IMR-90 (cell line): ENCODE measurements at regions not wholly inside any gene's neighbourhood (a gene's known extent, or its start where the extent isn't known, plus 50 kb on each side); places are given as distances from the start of the nearest gene placed in this dataset.
"Not testable (repeated sequence)": the region's sequence is repeated elsewhere in the genome, so short reads cannot be mapped to it uniquely, and the experiment has no call there.

Source experiments
- ATAC-seq: fragments of 200-7000 bp; cut with Tn5 transposase; 2 replicates; pipeline ENCODE4 v1.9.1; 2020; ENCODE audit warnings: low read depth, mild to moderate bottlenecking, moderate library complexity
- BruUV-seq: library from RNA; stranded (reverse); fragments of 400-500 nt; replicated peaks from 2 replicates; lab custom pipeline; 2021; lab: Mats Ljungman, UMichigan
- CTCF ChIA-PET: fragments of 300-600 bp; formaldehyde crosslinking; extraction: SDS; loops from one replicate; lab custom pipeline; 2021; ENCODE audit warnings: antibody characterized with exemption; lab: Yijun Ruan, JAX
- POLR2A ChIA-PET: fragments of 300-600 bp; sonication (Branson Sonifier 250); formaldehyde crosslinking; loops from one replicate; lab custom pipeline; 2022; ENCODE audit warnings: antibody characterized with exemption; ENCODE audit not compliant: unreplicated experiment; lab: Charles Lee
- DNase-seq: peaks from one replicate; pipeline ENCODE4 v3.0.0; 2013
- H2AFZ ChIP-seq: replicated peaks from 2 replicates; pipeline ENCODE3; 2013; ENCODE audit warnings: low read length, mild to moderate bottlenecking; ENCODE audit not compliant: poor library complexity
- H2AK5ac ChIP-seq: 2 replicates; pipeline ENCODE4 v1.6.1; 2013; ENCODE audit warnings: low read depth, low read length, inconsistent platforms
- H2AK9ac ChIP-seq: replicated peaks from 2 replicates; pipeline ENCODE3; 2013; ENCODE audit warnings: mild to moderate bottlenecking, low read depth, low read length, moderate library complexity; ENCODE audit not compliant: poor library complexity
- H2BK120ac ChIP-seq: 2 replicates; pipeline ENCODE4 v1.6.1; 2013; ENCODE audit warnings: low read depth, low read length, inconsistent platforms
- H2BK15ac ChIP-seq: 3 replicates; pipeline ENCODE4 v1.6.1; 2013; ENCODE audit warnings: low read depth, low read length, inconsistent platforms
- H2BK20ac ChIP-seq: 2 replicates; pipeline ENCODE4 v1.6.1; 2013; ENCODE audit warnings: low read depth, mild to moderate bottlenecking, inconsistent platforms, low read length, moderate library complexity
- H2BK5ac ChIP-seq: 2 replicates; pipeline ENCODE4 v1.6.1; 2013; ENCODE audit warnings: mild to moderate bottlenecking, low read depth, low read length, inconsistent platforms; ENCODE audit not compliant: poor library complexity, severe bottlenecking
- H3K14ac ChIP-seq: replicated peaks from 2 replicates; pipeline ENCODE4 v1.6.1; 2013; ENCODE audit warnings: low read depth, low read length, inconsistent platforms
- H3K18ac ChIP-seq: 2 replicates; pipeline ENCODE4 v1.6.1; 2013; ENCODE audit warnings: low read depth, low read length, control low read depth
- H3K23ac ChIP-seq: 2 replicates; pipeline ENCODE4 v1.6.1; 2013; ENCODE audit warnings: low read depth, low read length, inconsistent platforms
- H3K27ac ChIP-seq: 2 replicates; pipeline ENCODE4 v1.5.1; 2013; ENCODE audit warnings: mild to moderate bottlenecking, control low read depth, low read length; ENCODE audit not compliant: insufficient read depth
- H3K27me3 ChIP-seq: 2 replicates; pipeline ENCODE4 v1.6.1; 2013; ENCODE audit warnings: low read length; ENCODE audit not compliant: control insufficient read depth, insufficient read depth
- H3K36me3 ChIP-seq: 2 replicates; pipeline ENCODE4 v1.6.1; 2013; ENCODE audit warnings: low read length, mixed read lengths; ENCODE audit not compliant: control insufficient read depth, insufficient read depth
- H3K4ac ChIP-seq: 2 replicates; pipeline ENCODE4 v1.6.1; 2013; ENCODE audit warnings: low read depth, low read length, inconsistent platforms
- H3K4me1 ChIP-seq: 2 replicates; pipeline ENCODE4 v1.6.1; 2013; ENCODE audit warnings: low read length, mixed read lengths; ENCODE audit not compliant: control insufficient read depth, insufficient read depth
- H3K4me2 ChIP-seq: 2 replicates; pipeline ENCODE4 v1.6.1; 2013; ENCODE audit warnings: low read depth, mild to moderate bottlenecking, control low read depth, low read length, moderate library complexity
- H3K4me3 ChIP-seq: 2 replicates; pipeline ENCODE4 v1.5.1; 2013; ENCODE audit warnings: low read depth, mild to moderate bottlenecking, control low read depth, low read length, moderate library complexity; ENCODE audit not compliant: insufficient read depth
- H3K56ac ChIP-seq: 2 replicates; pipeline ENCODE4 v1.6.1; 2013; ENCODE audit warnings: low read length, inconsistent platforms; ENCODE audit not compliant: insufficient read depth; ENCODE audit errors: extremely low read depth
- H3K79me1 ChIP-seq, 2 experiments: 2 replicates each; pipeline ENCODE4 v1.6.1; 2013; ENCODE audit warnings: low read length in 2 of 2, inconsistent platforms in 1 of 2, low read depth in 1 of 2
- H3K9ac ChIP-seq: 2 replicates; pipeline ENCODE4 v1.6.1; 2013; ENCODE audit warnings: low read depth, low read length, control low read depth
- H3K9me1 ChIP-seq: 2 replicates; pipeline ENCODE4 v1.6.1; 2013; ENCODE audit warnings: low read length, inconsistent platforms; ENCODE audit not compliant: insufficient read depth
- H3K9me3 ChIP-seq: 2 replicates; pipeline ENCODE4 v1.6.1; 2013; ENCODE audit warnings: low read length; ENCODE audit not compliant: control insufficient read depth, insufficient read depth
- H4K20me1 ChIP-seq: 2 replicates; pipeline ENCODE4 v1.6.1; 2013; ENCODE audit warnings: low read length, inconsistent platforms; ENCODE audit not compliant: insufficient read depth
- H4K5ac ChIP-seq: 2 replicates; pipeline ENCODE4 v1.6.1; 2013; ENCODE audit warnings: mild to moderate bottlenecking, low read depth, low read length, control low read depth
- H4K8ac ChIP-seq, 2 experiments: 2 replicates each; pipeline ENCODE4 v1.6.1; 2013; ENCODE audit warnings: low read depth in 2 of 2, low read length in 2 of 2, control low read depth in 1 of 2, inconsistent platforms in 1 of 2
- H4K91ac ChIP-seq: 2 replicates; pipeline ENCODE4 v1.6.1; 2013; ENCODE audit warnings: low read depth, low read length, inconsistent platforms; ENCODE audit not compliant: insufficient read depth
- FOS ChIP-seq: fragments of 150-350 bp; IDR thresholded peaks from 2 replicates; pipeline ENCODE4 v1.6.1; 2016; ENCODE audit warnings: low read depth, low read length
- MAFK ChIP-seq: IDR thresholded peaks from 2 replicates; pipeline ENCODE4 v1.6.1; 2012; ENCODE audit warnings: low read depth, low read length, improper control_type of control experiment
- whole genome bisulfite sequencing, 2 experiments: methylation state at CpG; one replicate each; pipeline versions ENCODE4 v1.1.5 to v1.1.7; 2013; ENCODE audit warnings: missing lambda C conversion rate in 2 of 2; ENCODE audit not compliant: insufficient read length in 1 of 2; ENCODE audit errors: extremely low coverage in 2 of 2; 5-methylcytosine and 5-hydroxymethylcytosine counted together
- dilution Hi-C: fragments of 300-500 bp; cut with HindIII; formaldehyde crosslinking; loops from one replicate; pipeline ENCODE4 v1.14.3; 2018; ENCODE audit warnings: low sequenced_read_pairs; ENCODE audit not compliant: unreplicated experiment
- in situ Hi-C: fragments of 300-500 bp; cut with MboI; formaldehyde crosslinking; loops from 3 replicates; pipeline ENCODE4 v1.14.3; 2019; ENCODE audit warnings: low sequenced_read_pairs, inconsistent platforms, mixed read lengths
- intact Hi-C: fragments of 100-400 bp; cut with micrococcal nuclease; formaldehyde crosslinking; loops from 2 replicates; pipeline ENCODE4 v1.10.0; 2022

GRCh38 chr6:170003027-170003426, 251.6 kb downstream of the ERMARD start:
- Histone ChIP-seq H3K9ac (no peak overlapping the region), H4K5ac (no peak overlapping the region), H2BK5ac (no peak overlapping the region), H4K91ac (no peak overlapping the region), H3K36me3 (no peaks in the 10 kb centered on the region), H4K20me1 (no peaks in the 10 kb centered on the region), H3K79me1 (no peaks in the 10 kb centered on the region), H3K18ac (no peak overlapping the region), H2AFZ (no peak overlapping the region), H2BK15ac (no peak overlapping the region), H2AK9ac (no peak overlapping the region), H2BK20ac (no peak overlapping the region), H3K9me1 (no peaks in the 10 kb centered on the region), H3K27me3 (no peaks in the 10 kb centered on the region), H3K56ac (no peak overlapping the region), H2BK120ac (no peak overlapping the region), H4K8ac (no peak overlapping the region), H3K23ac (no peak overlapping the region), H3K4me3 (no peak overlapping the region), H3K4me1 (no peaks in the 10 kb centered on the region), H3K14ac (no peak overlapping the region), H2AK5ac (no peak overlapping the region), H3K9me3 (peaks cover 37% of the 10 kb centered on the region), H3K27ac (no peak overlapping the region), H3K4me2 (no peak overlapping the region), H3K4ac (no peak overlapping the region)
- dilution Hi-C loops (no loop called here), in situ Hi-C loops (no loop called here), intact Hi-C loops (no loop called here)
- 20% methylated on average over 1 of the region's 3 CpGs; no CpG with 5 or more reads in 1 of the 2 experiments for WGBS, 2 experiments
- no peak for ATAC-seq
- BruUV-seq = no TSS peak
- DNase-seq = no peak
- TF ChIP-seq MAFK (no peak), FOS (no peak)
- POLR2A ChIA-PET = no interaction called here
- CTCF ChIA-PET = interaction anchor here (0.6 kb wide), 1 partner anchor 198 kb away, joined by 3 read pairs; no protein-coding TSS in a partner anchor

GRCh38 chr6:170001782-170002181, 250.4 kb downstream of the ERMARD start:
- intact Hi-C loops = not testable (repeated sequence)

More at GRCh38 chr6:170001782-170002181, 250.4 kb downstream of the ERMARD start:
- H3K56ac ChIP-seq, DNase-seq, BruUV-seq, H4K91ac ChIP-seq, H3K9ac ChIP-seq, H3K4ac ChIP-seq, H3K27me3 ChIP-seq, H3K79me1 ChIP-seq, H2BK120ac ChIP-seq, dilution Hi-C loops, H3K14ac ChIP-seq, H2AK9ac ChIP-seq, H3K18ac ChIP-seq, POLR2A ChIA-PET, H4K8ac ChIP-seq, H3K36me3 ChIP-seq, H4K20me1 ChIP-seq, H2AFZ ChIP-seq, H2BK5ac ChIP-seq, H2BK20ac ChIP-seq, H3K9me1 ChIP-seq, H3K4me3 ChIP-seq, H2AK5ac ChIP-seq, H4K5ac ChIP-seq, H3K27ac ChIP-seq, ATAC-seq, H3K23ac ChIP-seq, in situ Hi-C loops, H3K4me1 ChIP-seq, CTCF ChIA-PET, H2BK15ac ChIP-seq, H3K4me2 ChIP-seq: not testable (repeated sequence)
- H3K9me3 ChIP-seq = peaks cover 34% of the 10 kb centered on the region
